ENCODE measurements at regions not wholly inside any gene's neighbourhood (a gene's known extent, or its start where the extent isn't known, plus 50 kb on each side); places are given as distances from the start of the nearest gene placed in this dataset.

- peaks cover 45% of the 10 kb centered on the region for H3K4me1 ChIP-seq (ENCODE audit: insufficient read depth, low read length)
- peak overlapping the region; percentile 18; the same call in 1 of the 2 replicates for H3K9ac ChIP-seq (ENCODE audit: low read depth, low read length)
- no peaks in the 10 kb centered on the region for H3K36me3 ChIP-seq (ENCODE audit: insufficient read depth, low read length)
- H3K9me3 ChIP-seq (ENCODE audit: control insufficient read depth, insufficient read depth, low read length): no peaks in the 10 kb centered on the region
These were observed 100.6 kb upstream of the IER5L start for GRCh38 chr9:129278391-129279237.

- H3K4me1 ChIP-seq (ENCODE audit: insufficient read depth, low read length): peaks cover 29% of the 10 kb centered on the region
- H3K9me3 ChIP-seq (ENCODE audit: control insufficient read depth, insufficient read depth, low read length): no peaks in the 10 kb centered on the region
These were observed 98.6 kb upstream of the IER5L start for GRCh38 chr9:129276486-129277230.

GRCh38 chr9:129275626-129276247 lies 97.7 kb upstream of the IER5L start:
- Histone ChIP-seq H3K4me1 (ENCODE audit: insufficient read depth, low read length) (peaks cover 29% of the 10 kb centered on the region), H3K9ac (ENCODE audit: low read depth, low read length) (no peak overlapping the region), H3K36me3 (ENCODE audit: insufficient read depth, low read length) (no peaks in the 10 kb centered on the region), H3K9me3 (ENCODE audit: control insufficient read depth, insufficient read depth, low read length) (no peaks in the 10 kb centered on the region)

More at GRCh38 chr9:129276486-129277230, 98.6 kb upstream of the IER5L start:
- Histone ChIP-seq H3K36me3 (ENCODE audit: insufficient read depth, low read length) (no peaks in the 10 kb centered on the region), H3K9ac (ENCODE audit: low read depth, low read length) (no peak overlapping the region)

DNA sequence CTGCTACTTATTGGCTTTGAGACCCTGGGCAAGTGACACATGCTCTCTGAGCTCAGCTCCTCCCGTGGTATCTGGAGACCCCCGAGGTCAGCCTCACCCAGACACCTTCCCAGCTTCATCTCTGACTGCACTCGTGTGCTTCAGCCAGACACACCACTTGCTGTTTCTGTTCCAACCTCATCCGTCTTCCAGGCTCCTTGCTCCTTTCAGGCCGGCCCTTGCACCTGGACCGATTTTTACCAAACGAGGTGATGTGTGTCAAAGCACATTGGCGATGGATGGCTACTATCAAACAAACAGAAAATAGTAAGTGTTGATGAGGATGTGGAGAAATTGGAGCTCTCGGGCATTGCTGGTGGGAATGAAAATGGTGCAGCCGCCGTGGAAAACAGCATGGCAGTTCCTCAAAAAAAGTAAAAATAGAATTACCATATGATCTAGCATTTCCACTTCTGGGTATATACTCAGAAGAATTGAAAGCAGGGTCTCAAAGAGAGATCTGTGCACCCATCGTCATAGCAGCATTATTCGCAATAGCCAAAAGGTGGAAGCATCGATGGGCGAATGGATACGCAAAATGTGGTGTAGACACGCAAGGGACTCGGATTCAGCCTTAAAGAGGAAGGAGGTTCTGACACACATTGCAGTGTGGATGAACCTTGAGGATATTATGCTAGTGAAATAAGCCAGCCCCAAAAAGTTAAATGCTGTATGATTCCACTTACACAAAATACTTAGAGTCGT lies 96.1 kb upstream of the IER5L start:
- Histone ChIP-seq H3K36me3 (ENCODE audit: insufficient read depth, low read length) (no peaks in the 10 kb centered on the region), H3K9me3 (ENCODE audit: control insufficient read depth, insufficient read depth, low read length) (no peaks in the 10 kb centered on the region), H3K9ac (ENCODE audit: low read depth, low read length) (no peak overlapping the region), H3K4me1 (ENCODE audit: insufficient read depth, low read length) (peaks cover 29% of the 10 kb centered on the region)

GRCh38 chr9:129273136-129273895 lies 95.3 kb upstream of the IER5L start:
- Histone ChIP-seq H3K4me1 (ENCODE audit: insufficient read depth, low read length) (peaks cover 23% of the 10 kb centered on the region), H3K9me3 (ENCODE audit: control insufficient read depth, insufficient read depth, low read length) (no peaks in the 10 kb centered on the region), H3K36me3 (ENCODE audit: insufficient read depth, low read length) (no peaks in the 10 kb centered on the region), H3K9ac (ENCODE audit: low read depth, low read length) (no peak overlapping the region)

GRCh38 chr9:129272348-129273025 lies 94.4 kb upstream of the IER5L start:
- H3K4me1 ChIP-seq (ENCODE audit: insufficient read depth, low read length): peaks cover 22% of the 10 kb centered on the region
- H3K9me3 ChIP-seq (ENCODE audit: control insufficient read depth, insufficient read depth, low read length): no peaks in the 10 kb centered on the region
- no peaks in the 10 kb centered on the region for H3K36me3 ChIP-seq (ENCODE audit: insufficient read depth, low read length)
- H3K9ac ChIP-seq (ENCODE audit: low read depth, low read length): no peak overlapping the region

GRCh38 chr9:129270903-129271431 lies 92.9 kb upstream of the IER5L start:
- Histone ChIP-seq H3K9me3 (ENCODE audit: control insufficient read depth, insufficient read depth, low read length) (no peaks in the 10 kb centered on the region), H3K9ac (ENCODE audit: low read depth, low read length) (no peak overlapping the region), H3K36me3 (ENCODE audit: insufficient read depth, low read length) (no peaks in the 10 kb centered on the region), H3K4me1 (ENCODE audit: insufficient read depth, low read length) (peaks cover 8% of the 10 kb centered on the region)

DNA sequence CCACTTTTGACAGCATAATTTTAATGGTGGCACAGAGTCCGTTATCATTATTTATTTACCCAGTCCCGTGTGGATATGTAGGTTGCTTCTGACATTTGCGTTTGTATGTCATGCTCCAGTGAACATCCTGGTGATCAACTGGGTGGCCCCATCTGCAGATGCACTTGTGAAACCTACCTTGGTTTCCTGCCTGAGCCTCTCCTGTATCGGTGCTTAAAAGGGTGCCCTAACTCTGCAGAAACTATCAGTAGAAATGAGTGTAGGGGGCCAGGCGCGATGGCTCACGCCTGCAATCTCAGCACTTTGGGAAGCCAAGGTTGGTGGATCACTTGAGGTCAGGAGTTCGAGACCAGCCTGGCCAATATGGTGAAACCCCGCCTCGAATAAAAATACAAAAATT lies 92.1 kb upstream of the IER5L start:
- Histone ChIP-seq H3K9ac (ENCODE audit: low read depth, low read length) (no peak overlapping the region), H3K9me3 (ENCODE audit: control insufficient read depth, insufficient read depth, low read length) (no peaks in the 10 kb centered on the region), H3K36me3 (ENCODE audit: insufficient read depth, low read length) (no peaks in the 10 kb centered on the region), H3K4me1 (ENCODE audit: insufficient read depth, low read length) (no peaks in the 10 kb centered on the region; the same call in 1 of the 2 replicates)

DNA sequence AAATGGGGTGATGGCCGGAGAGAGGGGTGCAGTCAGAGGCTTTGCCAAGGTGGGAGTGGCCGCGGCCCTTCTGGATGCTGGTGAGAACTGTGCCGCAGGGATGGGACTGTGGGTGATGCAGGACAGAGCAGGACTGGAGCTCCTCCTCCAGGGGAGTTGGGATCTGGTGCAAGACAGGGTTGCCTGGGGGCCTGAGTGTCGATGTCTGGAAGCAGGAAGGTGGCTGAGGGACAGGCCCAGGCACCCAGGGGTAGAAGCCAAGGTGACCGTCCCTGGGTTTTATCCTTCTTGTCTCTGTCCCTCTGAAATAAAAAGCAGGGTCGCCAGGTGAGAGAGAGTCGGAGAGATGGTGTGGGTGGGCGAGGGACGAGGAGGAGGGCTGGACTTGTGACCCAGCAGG lies 89.1 kb upstream of the IER5L start:
- H3K9me3 ChIP-seq (ENCODE audit: control insufficient read depth, insufficient read depth, low read length): no peaks in the 10 kb centered on the region
- peaks cover 3% of the 10 kb centered on the region; the same call in 1 of the 2 replicates for H3K4me1 ChIP-seq (ENCODE audit: insufficient read depth, low read length)
- H3K9ac ChIP-seq (ENCODE audit: low read depth, low read length): no peak overlapping the region
- no peaks in the 10 kb centered on the region for H3K36me3 ChIP-seq (ENCODE audit: insufficient read depth, low read length)

DNA sequence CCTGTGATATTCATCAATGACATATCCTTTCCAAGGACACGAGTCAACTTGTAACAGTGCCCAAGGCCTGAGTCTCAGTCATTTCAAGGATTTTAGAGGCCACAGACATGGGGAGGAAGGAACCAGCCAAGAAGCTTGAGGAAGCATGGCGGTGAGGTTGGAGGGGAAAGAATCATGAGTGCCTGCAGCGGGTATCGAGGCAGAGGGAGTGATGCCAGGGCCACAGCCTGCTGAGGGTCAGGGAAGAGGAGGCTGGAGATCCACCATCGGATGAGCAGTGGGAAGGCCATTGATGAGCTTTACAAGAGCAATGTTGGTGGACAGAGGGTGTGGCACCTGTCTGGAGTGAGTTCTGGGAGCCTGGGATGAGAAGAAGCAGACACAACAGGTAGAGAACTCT lies 88.5 kb upstream of the IER5L start:
- no peaks in the 10 kb centered on the region for H3K36me3 ChIP-seq (ENCODE audit: insufficient read depth, low read length)
- peaks cover 8% of the 10 kb centered on the region; the same call in 1 of the 2 replicates for H3K4me1 ChIP-seq (ENCODE audit: insufficient read depth, low read length)
- no peaks in the 10 kb centered on the region for H3K9me3 ChIP-seq (ENCODE audit: control insufficient read depth, insufficient read depth, low read length)
- no peak overlapping the region for H3K9ac ChIP-seq (ENCODE audit: low read depth, low read length)

- peaks cover 8% of the 10 kb centered on the region; the same call in 1 of the 2 replicates for H3K4me1 ChIP-seq (ENCODE audit: insufficient read depth, low read length)
- H3K9me3 ChIP-seq (ENCODE audit: control insufficient read depth, insufficient read depth, low read length): no peaks in the 10 kb centered on the region
- no peaks in the 10 kb centered on the region for H3K36me3 ChIP-seq (ENCODE audit: insufficient read depth, low read length)
- no peak overlapping the region for H3K9ac ChIP-seq (ENCODE audit: low read depth, low read length)
These were observed 86.3 kb upstream of the IER5L start for GRCh38 chr9:129264388-129264787.

- Histone ChIP-seq H3K36me3 (ENCODE audit: insufficient read depth, low read length) (no peaks in the 10 kb centered on the region), H3K9ac (ENCODE audit: low read depth, low read length) (no peak overlapping the region)
These were observed 85.8 kb upstream of the IER5L start for GRCh38 chr9:129263836-129264235.

DNA sequence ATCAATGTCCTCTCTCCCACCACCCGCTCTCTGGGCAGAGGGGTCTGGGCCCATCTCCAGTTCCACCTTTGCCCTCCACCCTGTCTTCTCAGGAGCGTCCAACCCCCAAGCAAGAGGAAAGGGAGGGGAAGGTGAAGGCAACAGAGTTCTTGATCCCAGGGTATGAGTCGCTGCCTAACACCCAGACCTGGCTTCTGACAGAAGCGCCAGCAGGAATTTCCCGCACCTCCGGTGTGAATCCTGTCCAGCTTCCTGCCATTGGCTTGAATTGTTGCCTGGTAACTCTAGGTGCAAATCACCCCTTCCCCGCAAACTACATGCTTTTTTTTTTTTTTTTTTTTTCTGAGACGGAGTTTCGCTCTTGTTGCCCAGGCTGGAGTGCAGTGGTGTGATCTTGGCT lies 84.2 kb upstream of the IER5L start:
- Histone ChIP-seq H3K9me3 (ENCODE audit: control insufficient read depth, insufficient read depth, low read length) (no peaks in the 10 kb centered on the region), H3K9ac (ENCODE audit: low read depth, low read length) (no peak overlapping the region), H3K4me1 (ENCODE audit: insufficient read depth, low read length) (peaks cover 12% of the 10 kb centered on the region; the same call in 1 of the 2 replicates), H3K36me3 (ENCODE audit: insufficient read depth, low read length) (no peaks in the 10 kb centered on the region)

More at GRCh38 chr9:129263836-129264235, 85.8 kb upstream of the IER5L start:
- Histone ChIP-seq H3K4me1 (ENCODE audit: insufficient read depth, low read length) (peaks cover 8% of the 10 kb centered on the region; the same call in 1 of the 2 replicates), H3K9me3 (ENCODE audit: control insufficient read depth, insufficient read depth, low read length) (no peaks in the 10 kb centered on the region)

Data from ES-I3 (cell line).